ENCODE measurements at regions not wholly inside any gene's neighbourhood (a gene's known extent, or its start where the extent isn't known, plus 50 kb on each side); places are given as distances from the start of the nearest gene placed in this dataset.

- DNase-seq = no peak
- no peaks in the 10 kb centered on the region for H3K4me1 Mint-ChIP-seq (ENCODE audit: low read depth)
- no peak overlapping the region for H3K4me3 Mint-ChIP-seq
- H3K9me3 Mint-ChIP-seq = peaks cover 7% of the 10 kb centered on the region
- no peaks in the 10 kb centered on the region for H3K36me3 Mint-ChIP-seq (ENCODE audit: insufficient read depth)
- ATAC-seq = no peak
- no peaks in the 10 kb centered on the region for H3K27me3 Mint-ChIP-seq (ENCODE audit: low read depth)
These were observed 274.2 kb upstream of the KCNJ16 start for GRCh38 chr17:69800870-69801269.

GRCh38 chr17:69801368-69801767, 273.7 kb upstream of the KCNJ16 start:
- Mint-ChIP-seq H3K27me3 (ENCODE audit: low read depth) (no peaks in the 10 kb centered on the region), H3K9me3 (peaks cover 7% of the 10 kb centered on the region), H3K4me1 (ENCODE audit: low read depth) (no peaks in the 10 kb centered on the region), H3K4me3 (no peak overlapping the region), H3K36me3 (ENCODE audit: insufficient read depth) (no peaks in the 10 kb centered on the region)
- ATAC-seq = no peak
- DNase-seq = no peak

- peaks cover 7% of the 10 kb centered on the region for H3K9me3 Mint-ChIP-seq
These were observed 272.8 kb upstream of the KCNJ16 start for GRCh38 chr17:69802045-69802740.

GRCh38 chr17:69809331-69809730, 265.7 kb upstream of the KCNJ16 start:
- ATAC-seq (no peak), DNase-seq (no peak)
- no peaks in the 10 kb centered on the region for H3K4me1 Mint-ChIP-seq (ENCODE audit: low read depth)
- H3K4me3 Mint-ChIP-seq = no peak overlapping the region
- peaks cover 2% of the 10 kb centered on the region for H3K27me3 Mint-ChIP-seq (ENCODE audit: low read depth)
- H3K9me3 Mint-ChIP-seq = no peaks in the 10 kb centered on the region
- H3K36me3 Mint-ChIP-seq (ENCODE audit: insufficient read depth) = no peaks in the 10 kb centered on the region

More at GRCh38 chr17:69802045-69802740, 272.8 kb upstream of the KCNJ16 start:
- Mint-ChIP-seq H3K4me3 (no peak overlapping the region), H3K4me1 (ENCODE audit: low read depth) (no peaks in the 10 kb centered on the region), H3K27me3 (ENCODE audit: low read depth) (no peaks in the 10 kb centered on the region), H3K36me3 (ENCODE audit: insufficient read depth) (no peaks in the 10 kb centered on the region)
- ATAC-seq (no peak), DNase-seq (no peak)

DNA sequence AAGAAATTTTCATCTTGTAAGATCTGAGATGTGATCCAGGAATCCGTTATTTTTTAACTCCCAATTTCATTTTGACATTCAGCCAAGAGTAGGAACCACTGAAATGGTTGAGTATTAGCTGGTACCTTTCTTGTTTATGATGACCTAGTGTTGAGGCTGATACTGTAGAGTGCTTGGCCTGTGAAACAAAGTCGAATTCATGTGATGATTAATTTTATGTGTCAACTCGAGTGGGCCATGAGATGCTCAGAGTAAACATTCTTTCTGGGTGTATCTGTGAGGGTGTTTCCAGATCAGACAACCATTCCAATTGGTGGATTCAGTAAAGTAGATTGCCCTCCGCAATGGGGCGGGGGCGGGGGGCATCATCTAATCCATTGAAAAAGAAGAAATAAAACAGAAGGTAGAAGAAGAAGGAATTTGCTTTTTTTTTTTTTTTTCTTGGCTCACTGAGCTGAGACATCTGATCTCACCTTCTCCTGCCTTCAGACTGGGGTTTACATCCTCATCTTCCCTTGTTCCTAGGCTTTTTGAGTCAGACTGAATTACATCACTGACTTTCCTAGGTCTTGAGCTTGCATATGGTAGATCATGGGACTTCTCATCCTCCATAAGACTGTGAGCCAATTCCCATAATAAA, 264.6 kb upstream of the KCNJ16 start:
- DNase-seq (no peak), ATAC-seq (no peak)
- Mint-ChIP-seq H3K4me3 (no peak overlapping the region), H3K9me3 (no peaks in the 10 kb centered on the region), H3K27me3 (ENCODE audit: low read depth) (peaks cover 2% of the 10 kb centered on the region), H3K36me3 (ENCODE audit: insufficient read depth) (no peaks in the 10 kb centered on the region), H3K4me1 (ENCODE audit: low read depth) (no peaks in the 10 kb centered on the region)

- peaks cover 2% of the 10 kb centered on the region for H3K27me3 Mint-ChIP-seq (ENCODE audit: low read depth)
- H3K4me3 Mint-ChIP-seq = no peak overlapping the region
- H3K36me3 Mint-ChIP-seq (ENCODE audit: insufficient read depth) = no peaks in the 10 kb centered on the region
- no peaks in the 10 kb centered on the region for H3K4me1 Mint-ChIP-seq (ENCODE audit: low read depth)
- ATAC-seq (no peak), DNase-seq (no peak)
- no peaks in the 10 kb centered on the region for H3K9me3 Mint-ChIP-seq
These were observed 262.7 kb upstream of the KCNJ16 start for GRCh38 chr17:69812240-69812837.

- Mint-ChIP-seq H3K9me3 (no peaks in the 10 kb centered on the region), H3K36me3 (ENCODE audit: insufficient read depth) (no peaks in the 10 kb centered on the region), H3K4me1 (ENCODE audit: low read depth) (no peaks in the 10 kb centered on the region), H3K4me3 (no peak overlapping the region), H3K27me3 (ENCODE audit: low read depth) (peaks cover 2% of the 10 kb centered on the region)
- ATAC-seq (no peak), DNase-seq (no peak)
These were observed 261.0 kb upstream of the KCNJ16 start for GRCh38 chr17:69814031-69814430.

GRCh38 chr17:69815406-69815805, 259.6 kb upstream of the KCNJ16 start:
- Mint-ChIP-seq H3K9me3 (no peaks in the 10 kb centered on the region), H3K4me1 (ENCODE audit: low read depth) (no peaks in the 10 kb centered on the region), H3K27me3 (ENCODE audit: low read depth) (peaks cover under 1% of the 10 kb centered on the region), H3K36me3 (ENCODE audit: insufficient read depth) (no peaks in the 10 kb centered on the region), H3K4me3 (no peak overlapping the region)
- no peak for ATAC-seq
- DNase-seq = no peak

DNA sequence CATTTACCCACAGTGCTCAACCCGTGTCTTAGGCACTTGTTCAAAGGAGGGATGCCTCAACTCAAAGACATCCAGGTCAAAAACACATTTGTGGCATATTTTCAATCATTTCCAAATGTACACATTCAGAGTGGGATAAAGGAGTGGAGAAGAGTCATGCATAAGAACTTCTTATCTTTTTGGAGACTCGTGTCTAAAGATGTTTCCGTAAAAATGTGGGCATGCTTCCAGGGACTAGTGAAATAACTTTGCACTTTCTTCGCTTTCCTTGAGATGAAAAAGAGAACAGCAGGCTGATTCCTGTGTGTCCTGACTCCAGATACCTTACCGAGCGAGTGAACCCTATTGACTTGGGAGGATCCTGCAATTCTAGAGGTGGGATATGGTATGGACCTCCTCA, 256.6 kb upstream of the KCNJ16 start:
- Mint-ChIP-seq H3K4me3 (no peak overlapping the region), H3K9me3 (no peaks in the 10 kb centered on the region), H3K36me3 (ENCODE audit: insufficient read depth) (no peaks in the 10 kb centered on the region), H3K27me3 (ENCODE audit: low read depth) (no peaks in the 10 kb centered on the region), H3K4me1 (ENCODE audit: low read depth) (no peaks in the 10 kb centered on the region)
- DNase-seq = no peak
- ATAC-seq = no peak

DNA sequence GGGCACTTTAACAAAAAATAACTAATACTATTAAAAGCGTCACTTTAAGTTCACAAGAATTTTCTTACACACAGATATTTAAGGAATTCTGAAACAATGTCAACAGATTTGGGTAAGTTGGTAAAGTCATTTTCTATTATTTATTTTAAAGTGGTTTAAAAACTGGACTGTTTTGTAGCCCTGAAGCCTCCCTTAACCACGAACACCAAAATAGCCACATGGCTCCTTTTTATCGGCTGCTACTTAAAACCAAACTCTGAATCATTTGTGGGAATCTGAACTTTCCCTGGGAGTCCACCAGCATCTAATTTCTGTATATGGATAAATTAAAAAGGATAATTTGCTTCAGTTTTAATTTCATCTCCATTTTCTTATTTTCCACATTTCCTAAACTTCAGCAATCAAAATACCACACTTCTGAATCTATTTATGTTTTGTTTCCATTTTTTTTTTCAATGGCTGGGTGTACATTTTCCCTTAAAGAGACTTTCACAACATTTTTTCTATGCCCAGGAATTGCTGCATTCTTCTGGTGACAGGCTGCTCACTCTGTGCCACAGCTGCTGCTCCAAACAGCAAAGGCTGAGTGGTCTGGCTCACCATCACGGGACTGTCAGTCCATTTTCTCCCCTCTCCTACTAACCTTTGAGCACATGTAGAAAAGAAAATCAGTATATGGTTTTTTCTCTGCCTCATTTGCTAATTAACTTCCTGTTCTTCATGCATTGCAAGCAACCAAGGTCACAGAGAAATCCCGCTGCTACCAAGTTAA, 255.5 kb upstream of the KCNJ16 start:
- Mint-ChIP-seq H3K4me1 (ENCODE audit: low read depth) (no peaks in the 10 kb centered on the region), H3K4me3 (no peak overlapping the region), H3K36me3 (ENCODE audit: insufficient read depth) (no peaks in the 10 kb centered on the region), H3K9me3 (peaks cover 4% of the 10 kb centered on the region), H3K27me3 (ENCODE audit: low read depth) (no peaks in the 10 kb centered on the region)
- ATAC-seq (no peak), DNase-seq (no peak)

- DNase-seq (no peak), ATAC-seq (no peak)
- Mint-ChIP-seq H3K27me3 (ENCODE audit: low read depth) (no peaks in the 10 kb centered on the region), H3K36me3 (ENCODE audit: insufficient read depth) (no peaks in the 10 kb centered on the region), H3K9me3 (peaks cover 7% of the 10 kb centered on the region), H3K4me3 (no peak overlapping the region), H3K4me1 (ENCODE audit: low read depth) (no peaks in the 10 kb centered on the region)
These were observed 254.1 kb upstream of the KCNJ16 start for GRCh38 chr17:69820876-69821473.

DNA sequence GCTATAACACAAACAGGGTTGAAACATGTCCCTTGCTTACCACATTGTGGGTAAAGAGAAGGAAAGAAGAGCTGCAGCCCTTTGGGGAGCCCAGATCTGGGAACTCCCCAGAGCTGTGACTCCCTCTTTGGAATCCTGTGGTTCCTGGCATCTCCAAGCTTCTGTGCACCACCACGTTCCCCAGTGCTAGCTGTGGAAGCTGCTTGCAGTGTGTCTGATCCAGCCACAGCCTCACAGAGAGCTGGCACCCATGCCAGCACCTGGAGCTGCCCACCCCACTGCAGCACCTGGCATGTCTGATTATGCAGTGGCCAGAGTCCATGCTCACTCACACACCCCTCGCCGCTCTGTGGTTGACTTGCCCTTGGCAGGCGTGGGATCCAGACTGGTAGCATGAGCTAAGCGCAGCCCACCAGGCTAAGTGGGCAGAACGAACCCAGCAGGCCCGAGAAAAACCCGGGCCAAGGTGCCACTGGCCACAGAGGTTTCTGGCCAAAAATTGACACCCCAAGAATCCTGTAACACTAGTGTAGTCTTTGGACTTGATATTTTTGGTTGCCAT, 252.6 kb upstream of the KCNJ16 start:
- ATAC-seq (no peak), DNase-seq (no peak)
- no peaks in the 10 kb centered on the region for H3K27me3 Mint-ChIP-seq (ENCODE audit: low read depth)
- peaks cover 7% of the 10 kb centered on the region for H3K9me3 Mint-ChIP-seq
- H3K4me3 Mint-ChIP-seq = no peak overlapping the region
- no peaks in the 10 kb centered on the region for H3K4me1 Mint-ChIP-seq (ENCODE audit: low read depth)
- H3K36me3 Mint-ChIP-seq (ENCODE audit: insufficient read depth) = no peaks in the 10 kb centered on the region

DNA sequence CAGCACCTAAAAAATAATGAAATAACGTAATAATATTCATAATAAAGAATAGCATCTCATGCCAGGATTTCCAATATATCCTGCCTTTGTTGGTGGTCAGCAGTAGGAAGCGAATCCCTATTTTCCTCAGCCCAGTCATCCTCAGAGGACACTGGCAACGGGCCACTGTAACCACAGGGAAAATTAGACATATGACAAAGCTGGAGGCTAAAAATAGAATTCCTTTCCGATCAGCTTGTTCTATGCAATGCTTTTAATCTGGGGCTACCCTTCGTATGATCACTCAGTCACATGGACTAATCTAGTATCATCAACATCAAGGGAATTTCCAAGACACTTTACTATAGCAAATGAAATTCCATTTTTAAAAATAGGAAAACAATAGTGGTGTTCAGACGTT, 246.9 kb upstream of the KCNJ16 start:
- H3K9me3 Mint-ChIP-seq = peaks cover 7% of the 10 kb centered on the region
- DNase-seq = no peak
- H3K4me1 Mint-ChIP-seq (ENCODE audit: low read depth) = no peaks in the 10 kb centered on the region

GRCh38 chr17:69834494-69834893, 240.5 kb upstream of the KCNJ16 start:
- Mint-ChIP-seq H3K36me3 (ENCODE audit: insufficient read depth) (no peaks in the 10 kb centered on the region), H3K4me1 (ENCODE audit: low read depth) (no peaks in the 10 kb centered on the region), H3K9me3 (no peaks in the 10 kb centered on the region), H3K27me3 (ENCODE audit: low read depth) (no peaks in the 10 kb centered on the region), H3K4me3 (no peak overlapping the region)
- no peak for DNase-seq
- no peak for ATAC-seq

More for the DNA sequence above, 246.9 kb upstream of the KCNJ16 start:
- Mint-ChIP-seq H3K36me3 (ENCODE audit: insufficient read depth) (no peaks in the 10 kb centered on the region), H3K27me3 (ENCODE audit: low read depth) (no peaks in the 10 kb centered on the region), H3K4me3 (no peak overlapping the region)
- ATAC-seq = no peak
